ENCODE measurements at regions not wholly inside any gene's neighbourhood (a gene's known extent, or its start where the extent isn't known, plus 50 kb on each side); places are given as distances from the start of the nearest gene placed in this dataset.

- DNase-seq (ENCODE audit: low read depth), result no peak
Observed at GRCh38 chr13:40192858-40193257, 473.6 kb downstream of the FOXO1 start.

DNA sequence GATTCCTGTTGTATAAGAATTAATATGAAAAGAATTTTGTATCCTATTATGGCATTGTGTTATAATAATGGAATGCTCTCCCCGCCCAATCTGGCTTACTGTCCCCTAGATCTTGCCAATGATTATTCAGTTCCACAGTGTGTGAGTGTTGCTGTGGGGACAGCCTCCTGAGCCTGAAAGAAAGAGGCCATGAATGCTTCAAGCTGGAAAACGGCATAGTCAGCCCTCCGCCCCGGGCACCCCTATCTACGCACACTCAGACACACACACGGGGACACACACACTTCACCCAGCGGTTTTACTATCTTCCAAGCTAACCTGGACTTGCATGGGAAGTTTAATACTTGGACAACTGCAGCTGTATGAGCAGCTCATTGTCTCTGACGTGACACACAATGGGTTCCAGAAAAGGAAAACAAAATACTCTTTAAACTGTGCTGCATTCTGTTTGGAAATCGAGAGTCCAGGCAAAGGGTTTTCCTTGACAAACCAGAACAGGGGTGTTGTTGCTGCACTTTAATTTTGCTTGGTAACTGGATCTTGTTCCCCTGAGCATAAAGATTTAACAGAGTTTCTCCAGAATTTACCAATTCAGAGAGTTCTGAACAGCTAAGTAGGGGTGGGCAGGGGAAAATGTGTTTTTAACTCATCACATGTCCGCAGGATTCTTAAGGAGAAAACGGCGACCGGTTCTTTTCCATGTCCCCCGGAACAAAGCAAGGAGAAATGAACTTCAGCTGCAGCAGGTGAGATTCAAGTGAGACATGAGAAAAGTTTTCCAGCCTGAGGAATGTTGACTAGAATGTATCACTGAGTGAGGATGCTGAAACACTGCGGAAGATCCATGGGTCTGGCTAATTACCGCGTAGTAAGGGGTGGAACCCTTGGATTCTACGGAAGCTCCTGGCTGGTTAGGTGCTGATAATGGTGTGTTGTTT is 472.9 kb downstream of the FOXO1 start:
- DNase-seq (ENCODE audit: low read depth), result no peak

DNA sequence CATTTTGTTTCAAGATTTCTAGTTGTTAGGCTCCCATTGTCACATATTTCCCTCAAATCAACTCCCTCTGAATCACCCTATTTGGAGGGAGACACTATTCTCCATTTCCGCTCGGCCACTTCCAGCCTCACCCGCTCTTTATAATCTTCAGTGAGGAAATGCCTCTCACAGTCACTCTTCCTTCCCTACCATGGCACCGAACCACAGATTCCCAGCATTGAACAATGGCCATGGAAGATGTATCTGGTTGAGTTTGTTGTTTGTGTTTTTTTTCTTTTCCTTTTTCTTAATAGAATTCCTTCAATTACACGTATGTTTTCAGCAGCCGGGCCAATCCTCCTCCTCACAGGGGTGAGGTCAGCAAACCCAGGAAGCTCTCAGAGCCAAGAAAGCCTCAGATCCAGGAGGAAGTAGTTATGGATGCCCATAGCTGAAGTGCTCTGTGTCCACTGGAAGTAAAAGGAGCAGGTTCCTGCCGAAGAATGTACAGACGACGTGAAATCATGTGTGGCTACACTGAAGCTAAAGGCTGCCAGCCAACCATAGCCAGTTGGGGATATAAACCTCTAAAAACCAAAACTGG is 472.1 kb downstream of the FOXO1 start:
- no peak for DNase-seq (ENCODE audit: low read depth)

DNA sequence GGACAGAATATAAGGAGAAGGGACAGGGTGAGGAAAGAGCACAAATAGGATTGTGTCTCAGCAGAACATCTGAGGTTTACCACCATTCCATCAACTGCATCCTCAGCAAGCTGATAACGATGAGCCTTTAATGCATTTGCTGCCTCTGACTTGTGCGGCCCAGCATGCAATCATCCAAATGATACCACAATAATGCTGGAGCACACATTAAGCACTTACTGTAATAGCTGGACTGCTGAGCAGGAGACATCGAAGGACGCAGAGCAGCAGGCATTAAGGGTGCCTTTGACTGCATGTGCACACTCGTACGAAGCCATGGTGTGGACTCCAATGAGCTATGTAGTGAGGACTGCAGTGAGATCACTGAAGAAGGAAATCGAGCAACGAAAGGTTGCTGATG is 469.4 kb downstream of the FOXO1 start:
- DNase-seq (ENCODE audit: low read depth), result no peak

GRCh38 chr13:40197936-40198595 is 468.4 kb downstream of the FOXO1 start:
- DNase-seq (ENCODE audit: low read depth), result no peak

GRCh38 chr13:40200273-40200978 is 466.0 kb downstream of the FOXO1 start:
- DNase-seq (ENCODE audit: low read depth), result no peak

DNA sequence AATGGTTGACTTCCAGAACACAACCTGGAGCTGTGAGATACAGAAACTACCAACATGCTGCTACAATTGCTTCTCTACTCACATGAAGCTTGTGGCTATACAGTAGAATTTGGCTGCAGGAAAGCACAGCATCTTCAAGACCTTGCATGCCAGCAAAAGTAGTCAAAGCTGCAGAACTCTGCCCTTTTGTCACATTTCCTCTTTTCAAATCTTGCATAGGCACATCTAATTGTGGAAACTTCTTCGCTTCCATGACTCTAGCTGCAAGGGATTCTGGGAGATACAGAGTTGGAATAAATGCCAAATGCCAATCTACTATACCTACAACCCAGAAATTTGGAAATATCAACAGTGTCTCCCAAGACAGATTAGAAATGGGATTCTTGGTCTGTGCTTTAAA is 462.2 kb downstream of the FOXO1 start:
- DNase-seq (ENCODE audit: low read depth), result no peak

- DNase-seq (ENCODE audit: low read depth), result no peak
Observed at GRCh38 chr13:40205771-40206240, 460.6 kb downstream of the FOXO1 start.

DNA sequence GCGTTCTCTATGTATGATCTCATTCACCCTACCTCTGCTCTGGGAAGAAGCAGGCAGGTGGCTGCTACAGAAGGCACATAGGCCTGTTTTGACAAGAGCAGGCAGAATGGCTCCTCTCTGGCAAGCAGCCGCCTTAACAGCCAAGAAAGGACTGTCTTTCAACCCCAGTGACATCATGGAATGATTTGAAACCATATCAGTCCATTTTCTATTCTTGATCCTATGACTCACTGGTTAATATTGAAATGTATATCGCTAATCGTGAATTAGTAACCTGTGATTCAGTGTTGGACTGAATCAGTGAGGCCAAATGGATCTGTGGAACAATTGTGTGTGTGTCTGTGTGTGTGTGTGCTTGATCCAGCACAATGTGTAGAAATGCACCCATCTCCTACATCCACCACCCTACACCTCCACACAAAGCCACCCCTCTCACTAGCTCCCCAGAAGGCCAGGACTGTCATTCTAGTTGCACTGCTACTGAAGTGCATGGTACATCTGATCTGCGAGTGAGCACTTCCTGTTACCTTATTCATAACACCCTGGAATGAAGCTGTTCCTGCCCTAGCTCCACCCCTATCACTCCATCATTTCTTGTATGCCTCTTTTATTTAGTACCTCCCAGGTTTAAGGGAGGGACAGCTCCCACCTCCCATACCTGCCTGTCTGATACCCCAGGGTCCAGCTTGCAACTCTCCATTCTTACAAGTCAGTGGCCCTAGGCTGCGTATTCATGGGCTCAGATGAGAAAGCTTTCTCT is 460.0 kb downstream of the FOXO1 start:
- DNase-seq (ENCODE audit: low read depth), result no peak

DNA sequence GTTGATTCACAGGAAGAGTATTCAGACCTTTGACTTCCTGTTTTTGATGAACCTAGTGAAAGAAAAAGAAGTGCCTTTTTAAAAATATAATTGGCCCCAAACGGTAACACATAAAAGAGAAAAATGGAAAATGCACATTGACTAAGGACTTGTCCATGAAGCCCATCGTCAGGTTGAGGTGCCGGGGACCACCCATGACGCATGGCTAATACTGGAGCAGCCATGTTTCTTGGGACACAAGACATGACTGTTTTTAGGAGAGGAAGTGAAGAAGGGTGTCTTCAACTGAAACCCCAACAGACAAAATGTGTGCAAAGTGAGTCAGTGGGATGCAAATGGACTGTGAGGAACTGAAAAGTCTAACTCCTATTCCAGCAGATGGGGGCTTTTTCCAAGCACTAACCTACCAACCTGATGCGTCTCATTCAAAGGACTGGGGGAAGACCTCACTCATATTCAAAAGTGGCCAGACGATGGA is 459.4 kb downstream of the FOXO1 start:
- no peak for DNase-seq (ENCODE audit: low read depth)

GRCh38 chr13:40208517-40208916 is 457.9 kb downstream of the FOXO1 start:
- DNase-seq (ENCODE audit: low read depth), result no peak

GRCh38 chr13:40210865-40211585 is 455.4 kb downstream of the FOXO1 start:
- no peak for DNase-seq (ENCODE audit: low read depth)

DNA sequence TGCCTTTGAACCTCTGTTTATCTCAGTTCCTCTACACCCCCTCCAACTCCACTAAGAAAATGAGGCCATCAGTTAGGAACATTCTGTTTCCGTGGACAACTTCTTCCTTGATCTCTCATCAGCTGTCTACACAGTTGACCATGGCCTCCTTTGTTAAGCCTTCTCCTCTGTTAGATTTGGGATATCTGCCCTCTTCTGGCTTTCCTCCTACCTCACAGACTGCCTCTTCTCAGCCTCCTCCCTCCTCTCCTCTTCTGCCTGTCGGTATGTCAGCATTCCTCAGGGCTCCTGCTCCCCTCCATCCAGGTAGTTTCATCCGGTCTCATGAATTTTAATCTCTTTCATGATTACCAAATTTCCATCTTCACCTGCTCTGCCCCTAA is 454.9 kb downstream of the FOXO1 start:
- DNase-seq (ENCODE audit: low read depth), result no peak

GRCh38 chr13:40213779-40214178 is 452.7 kb downstream of the FOXO1 start:
- DNase-seq (ENCODE audit: low read depth), result no peak

DNA sequence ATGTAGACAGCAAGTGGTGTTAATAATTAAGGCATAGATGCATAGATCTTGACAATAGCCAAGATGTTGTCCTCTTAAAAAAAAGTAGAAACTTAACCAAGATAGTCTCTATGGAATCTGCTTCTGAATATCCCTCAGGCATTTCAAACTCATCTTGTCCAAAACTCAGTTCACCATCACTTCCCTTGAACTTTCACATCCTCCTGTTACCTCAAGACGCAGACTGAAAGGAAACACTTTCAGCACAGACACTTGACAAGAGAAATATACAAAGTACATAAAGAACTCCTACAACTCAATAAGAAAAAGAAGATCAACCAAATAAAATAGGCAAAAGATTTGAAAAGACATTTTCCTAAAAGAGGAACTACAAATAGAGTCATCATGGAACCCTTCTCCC is 451.1 kb downstream of the FOXO1 start:
- no peak for DNase-seq (ENCODE audit: low read depth)

DNA sequence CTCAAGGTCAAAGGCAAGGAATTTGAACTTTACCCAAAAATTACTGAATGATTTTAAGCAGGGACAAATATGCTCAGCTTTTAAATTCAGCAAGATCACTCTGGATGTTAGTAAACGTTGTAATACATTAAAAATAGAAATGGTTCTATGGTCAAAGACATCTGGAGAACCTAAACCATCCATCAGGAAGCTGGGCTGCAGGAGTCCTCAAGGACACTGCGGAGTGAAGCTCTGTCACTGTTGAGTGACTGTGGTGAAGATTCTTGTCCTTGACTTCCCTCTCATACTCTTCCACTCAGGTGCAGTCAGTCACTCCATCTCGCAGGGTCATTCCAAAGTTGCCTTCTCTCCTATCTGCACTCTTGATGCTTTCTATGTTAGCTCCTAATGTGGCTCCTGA is 450.7 kb downstream of the FOXO1 start:
- no peak for DNase-seq (ENCODE audit: low read depth)

GRCh38 chr13:40217675-40218074 is 448.8 kb downstream of the FOXO1 start:
- no peak for DNase-seq (ENCODE audit: low read depth)

GRCh38 chr13:40220299-40220935 is 446.0 kb downstream of the FOXO1 start:
- no peak for DNase-seq (ENCODE audit: low read depth)

- DNase-seq (ENCODE audit: low read depth), result no peak
Observed at GRCh38 chr13:40221131-40221459, 445.3 kb downstream of the FOXO1 start.

DNA sequence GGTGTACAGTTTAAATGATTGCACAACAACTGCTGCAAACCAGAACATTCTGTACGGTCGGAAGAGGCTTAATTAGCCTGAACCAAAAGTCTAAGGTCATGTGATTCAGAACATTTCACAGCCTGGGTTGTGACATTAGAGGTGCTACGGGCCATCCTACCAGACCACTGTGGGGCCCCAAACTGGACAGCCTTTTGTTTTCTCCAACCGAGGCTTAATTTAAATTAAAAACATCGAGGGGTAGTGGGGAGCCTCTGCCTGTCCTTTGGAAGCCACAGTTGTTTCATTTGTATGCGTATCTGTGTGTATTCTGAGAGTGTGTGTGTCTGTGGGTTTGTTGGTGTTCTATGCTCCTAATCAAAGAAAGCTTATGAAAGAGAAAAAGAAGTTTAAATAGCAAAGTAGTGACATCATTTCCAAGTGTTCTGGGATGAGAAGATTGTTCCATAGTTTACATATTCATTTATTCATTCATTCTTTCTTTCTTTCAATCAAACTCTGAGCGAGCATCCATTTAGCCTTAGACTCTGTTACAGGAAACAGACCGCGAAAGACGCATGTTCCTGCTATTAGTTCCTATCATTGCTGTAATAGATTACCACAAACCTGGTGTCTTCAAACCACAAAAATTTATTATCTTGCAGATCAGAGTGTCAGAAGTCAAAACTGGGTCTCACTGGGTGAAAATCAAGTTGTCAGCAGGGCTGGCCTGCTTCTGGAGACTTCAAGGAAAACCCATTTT is 444.8 kb downstream of the FOXO1 start:
- no peak for DNase-seq (ENCODE audit: low read depth)
